ENCODE measurements at regions not wholly inside any gene's neighbourhood (a gene's known extent, or its start where the extent isn't known, plus 50 kb on each side); places are given as distances from the start of the nearest gene placed in this dataset.

DNA sequence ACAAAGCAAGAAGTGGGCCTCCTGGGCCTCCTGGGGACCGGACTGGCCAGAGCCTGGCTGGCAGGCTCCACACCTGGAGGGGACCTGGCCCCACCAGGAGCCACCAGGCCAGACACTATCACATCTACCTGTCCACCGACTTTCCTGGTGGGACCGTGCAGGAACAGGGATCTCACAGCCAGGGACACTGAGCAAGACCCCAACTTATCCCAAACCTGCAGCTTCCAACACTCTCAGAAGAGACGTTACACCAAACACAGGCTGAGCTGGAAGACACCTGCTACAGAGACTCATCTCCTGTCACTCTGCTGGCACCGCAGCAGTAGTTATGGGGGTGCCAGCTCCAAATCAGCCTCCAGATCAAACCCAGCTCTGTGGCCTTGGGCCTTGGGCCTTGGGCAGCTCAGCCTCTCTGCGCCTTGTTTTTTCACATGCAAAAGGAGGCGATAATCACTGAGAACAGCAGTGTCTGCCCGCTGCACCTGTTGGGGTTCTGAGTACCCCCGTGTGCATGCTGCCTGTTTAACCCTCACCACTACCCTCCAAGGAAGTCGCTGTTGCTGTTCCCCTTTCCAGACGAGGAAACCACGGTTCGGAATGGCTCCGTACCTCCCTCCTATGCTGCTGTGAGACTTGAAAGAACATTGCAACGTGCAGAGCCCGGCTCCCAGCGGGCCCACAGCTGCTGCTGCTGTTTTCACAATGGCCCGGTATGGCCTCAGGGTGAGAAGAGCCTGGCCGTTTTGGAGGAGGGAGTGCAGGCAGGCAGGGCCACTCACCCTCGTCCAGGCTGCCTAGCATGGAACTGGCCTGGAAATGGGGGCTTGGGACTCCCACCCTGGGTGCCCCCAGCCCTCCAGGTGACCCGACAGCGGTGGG is 69.6 kb downstream of the ADRA2C start:
- Histone ChIP-seq H3K9me3 (no peaks in the 10 kb centered on the region), H3K4me3 (no peak overlapping the region), H3K27ac (no peak overlapping the region), H3K27me3 (no peaks in the 10 kb centered on the region), H3K4me1 (no peaks in the 10 kb centered on the region), H3K36me3 (no peaks in the 10 kb centered on the region)
- no peak for DNase-seq (ENCODE audit: low spot score)
- TF ChIP-seq, protein P1, sequence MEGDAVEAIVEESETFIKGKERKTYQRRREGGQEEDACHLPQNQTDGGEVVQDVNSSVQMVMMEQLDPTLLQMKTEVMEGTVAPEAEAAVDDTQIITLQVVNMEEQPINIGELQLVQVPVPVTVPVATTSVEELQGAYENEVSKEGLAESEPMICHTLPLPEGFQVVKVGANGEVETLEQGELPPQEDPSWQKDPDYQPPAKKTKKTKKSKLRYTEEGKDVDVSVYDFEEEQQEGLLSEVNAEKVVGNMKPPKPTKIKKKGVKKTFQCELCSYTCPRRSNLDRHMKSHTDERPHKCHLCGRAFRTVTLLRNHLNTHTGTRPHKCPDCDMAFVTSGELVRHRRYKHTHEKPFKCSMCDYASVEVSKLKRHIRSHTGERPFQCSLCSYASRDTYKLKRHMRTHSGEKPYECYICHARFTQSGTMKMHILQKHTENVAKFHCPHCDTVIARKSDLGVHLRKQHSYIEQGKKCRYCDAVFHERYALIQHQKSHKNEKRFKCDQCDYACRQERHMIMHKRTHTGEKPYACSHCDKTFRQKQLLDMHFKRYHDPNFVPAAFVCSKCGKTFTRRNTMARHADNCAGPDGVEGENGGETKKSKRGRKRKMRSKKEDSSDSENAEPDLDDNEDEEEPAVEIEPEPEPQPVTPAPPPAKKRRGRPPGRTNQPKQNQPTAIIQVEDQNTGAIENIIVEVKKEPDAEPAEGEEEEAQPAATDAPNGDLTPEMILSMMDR (IDR thresholded peaks at IDR 0.05): no peak

DNA sequence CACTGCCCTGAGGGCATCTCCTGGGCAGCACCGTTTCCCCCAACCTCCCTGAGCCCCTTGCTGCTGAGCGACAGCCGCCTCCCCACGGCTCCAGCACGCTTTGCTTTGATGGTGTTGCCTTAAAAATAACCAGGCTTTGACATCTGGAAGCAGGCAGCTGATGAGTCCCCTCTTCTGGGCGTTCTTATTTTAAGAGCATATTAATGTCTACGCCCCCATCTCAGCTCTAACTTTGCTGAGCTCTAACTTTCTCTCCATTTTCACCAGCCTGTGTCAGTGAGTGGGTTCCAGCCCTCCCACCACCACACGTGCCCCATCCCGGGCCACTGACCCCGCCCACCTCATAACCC is 70.2 kb downstream of the ADRA2C start:
- Histone ChIP-seq H3K4me3 (no peak overlapping the region), H3K4me1 (no peaks in the 10 kb centered on the region), H3K27me3 (no peaks in the 10 kb centered on the region), H3K27ac (no peak overlapping the region), H3K9me3 (no peaks in the 10 kb centered on the region), H3K36me3 (no peaks in the 10 kb centered on the region)
- no peak for DNase-seq (ENCODE audit: low spot score)
- TF ChIP-seq, protein P1 (IDR thresholded peaks at IDR 0.05): no peak

DNA sequence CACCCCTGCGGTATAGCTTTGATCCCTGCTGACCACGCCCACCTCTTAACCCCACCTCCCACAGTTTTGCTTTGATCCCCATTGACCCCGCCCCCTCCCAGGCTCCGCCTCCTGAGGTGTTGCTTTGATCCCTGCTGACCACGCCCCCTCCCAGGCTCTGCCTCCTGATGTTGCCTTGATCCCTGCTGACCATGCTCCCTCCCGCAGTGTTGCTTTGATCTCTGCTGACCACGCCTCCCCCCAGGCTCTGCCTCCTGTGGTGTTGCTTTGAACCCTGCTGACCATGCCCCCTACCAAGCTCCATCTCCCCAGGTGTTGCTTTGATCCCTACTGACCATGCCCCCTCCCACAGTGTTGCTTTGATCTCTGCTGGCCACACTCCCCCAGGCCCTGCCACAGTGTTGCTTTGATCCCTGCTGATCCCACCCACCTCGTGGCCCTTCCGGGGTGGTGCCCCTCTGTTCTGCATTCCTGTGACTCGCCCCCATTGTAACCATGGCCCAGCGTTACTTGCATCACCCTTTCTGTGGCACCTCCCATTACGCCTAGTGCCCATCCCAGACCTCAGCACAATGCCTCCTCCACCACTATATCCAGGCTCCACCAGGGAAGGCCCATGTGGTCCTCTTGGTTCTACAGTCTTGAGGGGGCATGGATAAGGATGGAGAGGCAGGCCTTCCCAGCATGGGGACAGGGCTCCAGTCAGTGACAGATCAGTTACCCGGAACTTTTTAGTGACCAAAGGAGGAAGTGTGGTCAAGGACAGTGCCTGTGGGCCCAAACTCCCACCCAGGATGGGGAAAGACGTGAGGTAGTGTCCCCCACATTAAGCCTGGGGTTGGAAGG is 70.8 kb downstream of the ADRA2C start:
- H3K4me3 ChIP-seq: no peak overlapping the region
- H3K4me1 ChIP-seq: no peaks in the 10 kb centered on the region
- no peaks in the 10 kb centered on the region for H3K36me3 ChIP-seq
- no peak overlapping the region for H3K27ac ChIP-seq
- H3K9me3 ChIP-seq: no peaks in the 10 kb centered on the region
- TF ChIP-seq, protein P1 (IDR thresholded peaks at IDR 0.05): no peak
- no peak for DNase-seq (ENCODE audit: low spot score)
- H3K27me3 ChIP-seq: no peaks in the 10 kb centered on the region

DNA sequence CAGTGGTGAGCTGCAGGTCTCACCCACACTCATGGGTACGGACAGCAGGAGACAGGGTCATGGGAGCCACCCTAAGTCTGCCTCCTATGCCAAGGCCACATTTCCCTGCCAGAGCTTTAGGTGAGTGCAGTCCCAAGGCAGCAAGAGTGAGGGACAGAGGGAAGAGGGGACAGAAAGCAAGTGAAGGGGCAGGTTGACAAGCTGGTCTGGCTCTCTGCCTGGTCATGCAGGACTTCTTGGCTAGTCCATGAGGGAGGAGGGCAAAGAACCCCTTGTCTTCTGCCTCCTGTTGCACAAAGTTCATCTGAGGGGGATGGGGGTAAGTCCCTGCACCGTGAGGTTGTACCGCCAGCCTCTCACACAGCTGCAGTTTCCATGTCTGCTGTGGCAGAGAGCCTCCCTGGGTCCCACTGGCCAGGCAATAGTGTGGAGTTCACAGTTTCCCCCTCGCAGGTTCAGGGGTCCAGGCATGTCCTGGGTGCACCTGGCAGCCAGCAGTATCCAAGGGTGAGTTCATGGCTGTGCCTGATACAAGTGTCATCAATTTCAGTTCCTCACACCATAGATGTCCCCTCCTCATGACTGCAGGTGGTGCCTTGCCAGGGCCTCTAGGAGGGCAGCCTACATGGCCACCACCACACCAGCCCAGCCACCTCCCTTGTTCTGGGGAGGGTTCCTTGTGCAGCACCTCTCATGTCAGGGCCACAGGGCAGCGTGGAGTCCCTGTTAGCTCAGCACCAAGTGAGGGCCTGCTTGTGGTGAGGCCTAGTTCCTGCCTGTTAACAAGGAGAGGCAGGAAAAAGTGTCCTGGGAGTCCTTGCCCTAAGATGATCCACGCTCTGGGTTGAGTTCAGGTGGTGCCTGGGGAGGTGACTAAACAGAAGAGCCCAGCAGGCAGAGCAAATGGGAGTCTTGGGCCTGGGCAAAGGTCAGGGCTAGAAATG is 72.5 kb downstream of the ADRA2C start:
- TF ChIP-seq, protein P1 (IDR thresholded peaks at IDR 0.05): no peak
- Histone ChIP-seq H3K4me3 (no peak overlapping the region), H3K27ac (no peak overlapping the region), H3K36me3 (no peaks in the 10 kb centered on the region), H3K4me1 (no peaks in the 10 kb centered on the region), H3K27me3 (no peaks in the 10 kb centered on the region), H3K9me3 (no peaks in the 10 kb centered on the region)
- DNase-seq (ENCODE audit: low spot score): no peak

DNA sequence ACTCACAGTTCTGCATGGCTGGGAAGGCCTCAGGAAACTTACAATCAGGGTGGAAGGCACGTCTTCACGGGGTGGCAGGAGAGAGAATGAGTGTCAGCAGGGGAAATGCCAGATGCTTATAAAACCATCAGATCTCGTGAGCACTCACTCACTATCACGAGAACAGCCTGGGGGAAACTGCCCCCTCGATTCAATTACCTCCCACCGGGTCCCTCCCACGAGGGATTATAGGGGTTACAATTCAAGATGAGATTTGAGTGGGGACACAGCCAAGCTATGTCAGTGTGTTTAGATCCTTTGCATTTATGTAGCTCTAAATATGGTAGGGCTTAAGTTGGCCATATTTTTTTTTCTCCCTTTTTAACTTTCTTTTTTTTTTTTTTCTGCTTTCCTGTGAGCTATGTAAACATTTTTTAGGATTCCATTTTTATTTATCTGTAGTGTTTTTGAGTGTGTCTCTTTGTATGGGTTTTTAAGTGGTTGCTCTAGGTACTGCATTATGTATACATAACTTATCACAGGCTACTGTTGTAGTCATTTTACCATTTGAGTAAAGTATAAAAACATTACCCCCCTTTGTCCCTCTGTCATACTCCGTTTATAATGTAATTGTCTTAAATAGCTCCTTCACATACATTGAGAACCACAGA is 79.0 kb downstream of the ADRA2C start:
- H3K4me1 ChIP-seq: no peaks in the 10 kb centered on the region
- H3K36me3 ChIP-seq: no peaks in the 10 kb centered on the region
- H3K27ac ChIP-seq: no peak overlapping the region
- H3K4me3 ChIP-seq: no peak overlapping the region
- H3K27me3 ChIP-seq: no peaks in the 10 kb centered on the region
- peaks cover 0 to 7% of the 10 kb centered on the region in 2 donors for H3K9me3 ChIP-seq
- TF ChIP-seq, protein P1 (IDR thresholded peaks at IDR 0.05): no peak
- no peak for DNase-seq (ENCODE audit: low spot score)

All from right atrium auricular region (tissue), 2 donors.